ENCODE measurements at regions not wholly inside any gene's neighbourhood (a gene's known extent, or its start where the extent isn't known, plus 50 kb on each side); places are given as distances from the start of the nearest gene placed in this dataset.

- Histone ChIP-seq H3K4me3 (ENCODE audit: low read depth, low read length) (no peak overlapping the region), H3K4me1 (ENCODE audit: control insufficient read depth, insufficient read depth, low read length) (no peaks in the 10 kb centered on the region), H3K36me3 (ENCODE audit: control insufficient read depth in 2 of 2, insufficient read depth in 1 of 2, low read length in 2 of 2) (no peaks in the 10 kb centered on the region), H3K27ac (ENCODE audit: extremely low read depth, low read depth, low read length) (no peak overlapping the region), H3K9me3 (ENCODE audit: control insufficient read depth, insufficient read depth, low read depth, low read length) (no peaks in the 10 kb centered on the region)
- ChIA-PET CTCF (no interaction called here), POLR2A (no interaction called here)
- no peak for TF ChIP-seq ZNF157 (tag by site-specific recombination; IDR thresholded peaks at IDR 0.05)
- TF ChIP-seq ZNF174 (tag by site-specific recombination; IDR thresholded peaks at IDR 0.05): no peak
- no peak for TF ChIP-seq ZNF292 (tag by site-specific recombination; IDR thresholded peaks at IDR 0.05; ENCODE audit: borderline replicate concordance, low read depth)
- TF ChIP-seq HOXA7 (CRISPR knock-in tag; IDR thresholded peaks at IDR 0.05; ENCODE audit: borderline replicate concordance): no peak
- no peak for TF ChIP-seq MZF1 (tag by site-specific recombination; IDR thresholded peaks at IDR 0.05; ENCODE audit: borderline replicate concordance)
- TF ChIP-seq ZNF837 (tag by site-specific recombination; IDR thresholded peaks at IDR 0.05): no peak
- no peak for TF ChIP-seq KLF7 (tag by site-specific recombination; IDR thresholded peaks at IDR 0.05; ENCODE audit: borderline replicate concordance)
- no peak for TF ChIP-seq ZNF645 (tag by site-specific recombination; IDR thresholded peaks at IDR 0.05)
- no peak for TF ChIP-seq ZNF626 (tag by site-specific recombination; IDR thresholded peaks at IDR 0.05)
- no peak for TF ChIP-seq ZNF76 (tag by site-specific recombination; IDR thresholded peaks at IDR 0.05; ENCODE audit: borderline replicate concordance, low read depth)
- TF ChIP-seq BCL11A (tag by site-specific recombination; IDR thresholded peaks at IDR 0.05; ENCODE audit: low read depth): no peak
- TF ChIP-seq ZNF366 (tag by site-specific recombination; conservative IDR thresholded peaks at IDR 0.05): no peak
- no peak for TF ChIP-seq ZSCAN16 (tag by site-specific recombination; IDR thresholded peaks at IDR 0.05)
- TF ChIP-seq ZNF341 (tag by site-specific recombination; IDR thresholded peaks at IDR 0.05; ENCODE audit: low read depth): no peak
- TF ChIP-seq ZNF26 (tag by site-specific recombination; IDR thresholded peaks at IDR 0.05): no peak
Observed at GRCh38 chr13:40259899-40260298, 406.5 kb downstream of the FOXO1 start.

- Histone ChIP-seq H3K27ac (ENCODE audit: extremely low read depth, low read depth, low read length) (no peak overlapping the region), H3K9me3 (ENCODE audit: control insufficient read depth, insufficient read depth, low read depth, low read length) (no peaks in the 10 kb centered on the region), H3K4me3 (ENCODE audit: low read depth, low read length) (no peak overlapping the region), H3K4me1 (ENCODE audit: control insufficient read depth, insufficient read depth, low read length) (no peaks in the 10 kb centered on the region), H3K36me3 (ENCODE audit: control insufficient read depth in 2 of 2, insufficient read depth in 1 of 2, low read length in 2 of 2) (no peaks in the 10 kb centered on the region)
- ChIA-PET POLR2A (no interaction called here), CTCF (no interaction called here)
- no peak for TF ChIP-seq PBX3 (CRISPR knock-in tag; IDR thresholded peaks at IDR 0.05)
- TF ChIP-seq ZNF791 (tag by site-specific recombination; IDR thresholded peaks at IDR 0.05): no peak
- TF ChIP-seq ZBTB49 (tag by site-specific recombination; IDR thresholded peaks at IDR 0.05; ENCODE audit: low read depth): no peak
- no peak for TF ChIP-seq ZNF362 (tag by site-specific recombination; IDR thresholded peaks at IDR 0.05)
Observed at GRCh38 chr13:40261336-40261735, 405.1 kb downstream of the FOXO1 start.
